Esophagus squamous epithelium (tissue), 4 donors: ENCODE measurements at regions not wholly inside any gene's neighbourhood (a gene's known extent, or its start where the extent isn't known, plus 50 kb on each side); places are given as distances from the start of the nearest gene placed in this dataset.

Experiments
- CTCF ChIP-seq, 6 experiments: fragments of 450-650 bp in 4 of 6; fragments of 200-600 bp in 2 of 6; sonication (generic) in 2 of 6; IDR thresholded peaks; one replicate each; pipeline ENCODE4 v1.5.1; 2016 to 2019; ENCODE audit warnings: antibody characterized with exemption in 6 of 6, mild to moderate bottlenecking in 4 of 6, moderate library complexity in 4 of 6
- POLR2A ChIP-seq, 4 donors: fragments of 450-650 bp; IDR thresholded peaks; one replicate each; pipeline ENCODE4 v1.6.1; 2017; ENCODE audit warnings: antibody characterized with exemption in 4 of 4, mild to moderate bottlenecking in 4 of 4, moderate library complexity in 3 of 4

DNA sequence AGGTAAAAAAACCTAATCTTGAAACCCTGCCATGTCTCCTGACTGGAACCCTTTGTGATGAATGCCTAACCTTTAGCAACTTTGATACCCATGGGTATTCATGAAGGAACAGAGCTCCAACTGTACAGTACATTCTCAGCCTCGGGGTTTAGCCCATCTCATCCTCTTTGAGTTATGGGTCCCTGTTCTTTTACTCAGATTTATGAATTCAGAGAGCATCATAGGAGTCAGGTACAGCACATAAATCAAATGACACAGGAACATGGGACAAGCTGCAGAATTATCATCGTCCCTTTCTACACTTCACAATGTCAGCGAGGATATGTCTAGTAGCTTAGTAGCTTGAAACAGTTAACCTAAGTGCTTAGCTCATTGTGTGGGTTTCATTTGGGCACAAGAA lies 527.4 kb downstream of the NOVA1 start:
- no peak for TF ChIP-seq POLR2A (IDR thresholded peaks at IDR 0.05)
- no peak for TF ChIP-seq CTCF (IDR thresholded peaks at IDR 0.05)
